Heart left ventricle (tissue), 16 donors: ENCODE measurements at regions not wholly inside any gene's neighbourhood (a gene's known extent, or its start where the extent isn't known, plus 50 kb on each side); places are given as distances from the start of the nearest gene placed in this dataset.

Source experiments
- ATAC-seq, 4 donors: fragments of 200-7000 bp; cut with Tn5 transposase; one replicate each; pipeline ENCODE4 v1.9.1; 2020 to 2022; ENCODE audit warnings: moderate library complexity in 4 of 4, mild to moderate bottlenecking in 3 of 4, moderate number of reproducible peaks in 1 of 4
- DNase-seq, 5 donors: peaks; one replicate each; pipeline ENCODE4 v3.0.0-alpha.2; 2020
- H3K27ac ChIP-seq, 12 donors: fragments of 200-600 bp; sonication (generic) in 4 of 12; one replicate each; pipeline versions ENCODE4 v1.5.0 to v1.8.0; 2016 to 2022; ENCODE audit warnings: mild to moderate bottlenecking in 2 of 12
- H3K27me3 ChIP-seq, 9 donors: fragments of 200-600 bp; sonication (generic) in 2 of 9; one replicate each; pipeline versions ENCODE4 v1.5.1 to v1.8.0; 2016 to 2022; ENCODE audit warnings: mild to moderate bottlenecking in 3 of 9
- H3K36me3 ChIP-seq, 9 donors: fragments of 200-600 bp; sonication (generic) in 2 of 9; one replicate each; pipeline versions ENCODE4 v1.5.0 to v1.8.0; 2018 to 2022; ENCODE audit warnings: mild to moderate bottlenecking in 2 of 9
- H3K4me1 ChIP-seq, 12 donors: fragments of 200-600 bp; sonication (generic) in 4 of 12; one replicate each; pipeline versions ENCODE4 v1.5.0 to v1.8.0; 2016 to 2022; ENCODE audit warnings: mild to moderate bottlenecking in 3 of 12
- H3K4me3 ChIP-seq, 12 donors: fragments of 200-600 bp; sonication (generic) in 4 of 12; one replicate each; pipeline versions ENCODE4 v1.5.0 to v1.8.0; 2017 to 2022; ENCODE audit warnings: mild to moderate bottlenecking in 9 of 12, moderate library complexity in 4 of 12
- H3K9me3 ChIP-seq, 12 donors: fragments of 200-600 bp; sonication (generic) in 4 of 12; one replicate each; pipeline versions ENCODE4 v1.5.0 to v1.8.0; 2016 to 2022; ENCODE audit warnings: mild to moderate bottlenecking in 1 of 12
- CTCF ChIP-seq, 12 donors: fragments of 200-600 bp; sonication (generic) in 4 of 12; IDR thresholded peaks; one replicate each; pipeline versions ENCODE4 v1.5.0 to v1.8.0; 2018 to 2022; ENCODE audit warnings: antibody characterized with exemption in 12 of 12, mild to moderate bottlenecking in 5 of 12
- POLR2A ChIP-seq, 2 donors: fragments of 450-650 bp; IDR thresholded peaks; one replicate each; pipeline ENCODE4 v1.6.1; 2017; ENCODE audit warnings: antibody characterized with exemption in 2 of 2, mild to moderate bottlenecking in 2 of 2, moderate library complexity in 2 of 2
- WGBS, 4 donors: extraction: QIAGEN DNeasy Blood & Tissue Kit in 2 of 4; methylation state at CpG; one replicate each; pipeline versions ENCODE4 v1.1.5 to v1.1.7; 2013 to 2018; 5-methylcytosine and 5-hydroxymethylcytosine counted together
- intact Hi-C, 10 donors: fragments of 100-400 bp; cut with DNase I; formaldehyde crosslinking; loops; one replicate each; pipeline versions ENCODE4 v1.11.1 to v1.14.2; 2022
- donor health status: ischemic (EF 13 %, LVEDD 7.1; RV severe dilation, severe dysfunction).
- donor health status: healthy with polysubstance abuse.
- donor health status: DM: no; HTN: yes; CAD: no.
- donor health status: DM: no; HTN: no; CAD: no.
- donor health status: ischemic (EF 25% LVEDD 6.9; RV normal size, moderate dysfunction).
- donor health status: ischemic (EF 25% LVEDD 5.7; RV mildly dilated, moderate dysfunction).
- donor health status: healthy.
- donor health status: DM: yes; HTN: yes; CAD: no.
- donor health status: ischemic (EF 35%, LVEDD 5.7; RV mildly dilated, moderate dysfunction).
- donor health status: nonischemic (EF 11% LVEDD 7.7; RV severe dilation, severe dysfunction).
- donor health status: DM: yes; HTN: yes; CAD: no.
- donor health status: PGD.
- donor health status: ischemic (EF 29% LVEDD 5.4; RV normal size, mild dysfunction).
- donor health status: nonischemic (EF 23%, LVEDD 6.1; RV moderate dilation, normal function).

- no peak overlapping the region for H3K27ac ChIP-seq
- no peaks in the 10 kb centered on the region for H3K4me1 ChIP-seq
- whole genome bisulfite sequencing, 4 donors: 82 to 93% (median 90%) methylated on average over 1 of the region's 1 CpG
- H3K27me3 ChIP-seq: no peaks in the 10 kb centered on the region
- intact Hi-C loops: no loop called here
- no peak for ATAC-seq
- no peaks in the 10 kb centered on the region for H3K9me3 ChIP-seq
- TF ChIP-seq POLR2A (IDR thresholded peaks at IDR 0.05) (no peak), CTCF (IDR thresholded peaks at IDR 0.05) (no peak)
- H3K4me3 ChIP-seq: no peak overlapping the region
- DNase-seq: no peak
- H3K36me3 ChIP-seq: no peaks in the 10 kb centered on the region
Observed at GRCh38 chr14:87443039-87443438, 549.9 kb downstream of the GALC start.

- H3K27me3 ChIP-seq: no peaks in the 10 kb centered on the region
- intact Hi-C loops: no loop called here
- ATAC-seq (no peak), DNase-seq (no peak)
- H3K36me3 ChIP-seq: no peaks in the 10 kb centered on the region
- H3K4me1 ChIP-seq: no peaks in the 10 kb centered on the region
- whole genome bisulfite sequencing, 4 donors: 73 to 85% (median 82%) methylated on average over 2 of the region's 2 CpGs
- no peak overlapping the region for H3K4me3 ChIP-seq
- no peak overlapping the region for H3K27ac ChIP-seq
- TF ChIP-seq POLR2A (IDR thresholded peaks at IDR 0.05): no peak
- no peak for TF ChIP-seq CTCF (IDR thresholded peaks at IDR 0.05)
- H3K9me3 ChIP-seq: peaks cover 0 to under 1% (median 0%) of the 10 kb centered on the region in 12 donors
Observed at GRCh38 chr14:87437158-87437557, 555.8 kb downstream of the GALC start.

- H3K27me3 ChIP-seq: no peaks in the 10 kb centered on the region
- no peak for DNase-seq
- ATAC-seq: no peak
- TF ChIP-seq CTCF (IDR thresholded peaks at IDR 0.05): no peak
- no peak for TF ChIP-seq POLR2A (IDR thresholded peaks at IDR 0.05)
- H3K27ac ChIP-seq: no peak overlapping the region
- peaks cover 0 to 9% (median 1%) of the 10 kb centered on the region in 12 donors for H3K9me3 ChIP-seq
- intact Hi-C loops: no loop called here
- 37 to 62% (median 56%) methylated on average over 1 of the region's 1 CpG for WGBS, 4 donors
- H3K4me1 ChIP-seq: no peaks in the 10 kb centered on the region
- no peaks in the 10 kb centered on the region for H3K36me3 ChIP-seq
- no peak overlapping the region for H3K4me3 ChIP-seq
Observed at GRCh38 chr14:87434680-87435079, 558.3 kb downstream of the GALC start.

GRCh38 chr14:87434011-87434410, 559.0 kb downstream of the GALC start:
- ATAC-seq: no peak
- H3K4me1 ChIP-seq: no peaks in the 10 kb centered on the region
- 76 to 93% (median 85%) methylated on average over 1 of the region's 1 CpG for WGBS, 4 donors
- H3K27me3 ChIP-seq: no peaks in the 10 kb centered on the region
- intact Hi-C loops: no loop called here
- no peaks in the 10 kb centered on the region for H3K36me3 ChIP-seq
- no peak overlapping the region for H3K27ac ChIP-seq
- TF ChIP-seq CTCF (IDR thresholded peaks at IDR 0.05) (no peak), POLR2A (IDR thresholded peaks at IDR 0.05) (no peak)
- H3K9me3 ChIP-seq: peaks cover 0 to 9% (median 1%) of the 10 kb centered on the region in 12 donors
- no peak overlapping the region for H3K4me3 ChIP-seq
- no peak for DNase-seq
